DND-41 (cell line): ENCODE measurements at regions not wholly inside any gene's neighbourhood (a gene's known extent, or its start where the extent isn't known, plus 50 kb on each side); places are given as distances from the start of the nearest gene placed in this dataset.

ENCODE experiments used
- ATAC-seq: fragments of 200-7000 bp; cut with Tn5 transposase; 3 replicates; pipeline ENCODE4 v1.9.1; 2021; ENCODE audit warnings: low read depth; ENCODE audit not compliant: insufficient read depth
- DNase-seq: peaks from one replicate; pipeline ENCODE4 v3.0.0-alpha.2; 2020
- H2AFZ ChIP-seq: 2 replicates; pipeline ENCODE4 v1.6.0; 2012; ENCODE audit warnings: low read depth, low read length
- H3K27ac ChIP-seq: 2 replicates; pipeline ENCODE4 v1.5.1; 2012; ENCODE audit warnings: low read length, inconsistent platforms
- H3K27me3 ChIP-seq: fragments of 200-600 bp; sonication (generic); 2 replicates; pipeline ENCODE4 v1.6.0; 2012; ENCODE audit warnings: low read length, mild to moderate bottlenecking, inconsistent platforms; ENCODE audit not compliant: insufficient read depth, poor library complexity
- H3K36me3 ChIP-seq: 2 replicates; pipeline ENCODE4 v1.5.1; 2012; ENCODE audit warnings: low read length, inconsistent platforms; ENCODE audit not compliant: insufficient read depth
- H3K4me1 ChIP-seq: 2 replicates; pipeline ENCODE4 v1.5.1; 2012; ENCODE audit warnings: mild to moderate bottlenecking, low read length; ENCODE audit not compliant: insufficient read depth
- H3K4me2 ChIP-seq: 2 replicates; pipeline ENCODE4 v1.6.0; 2012; ENCODE audit warnings: mild to moderate bottlenecking, moderate library complexity, low read length, inconsistent platforms; ENCODE audit not compliant: insufficient read depth
- H3K4me3 ChIP-seq, 2 experiments: fragments of 200-600 bp in 1 of 2; shearing (Covaris generic) in 1 of 2; 2 replicates each; pipeline ENCODE4 v1.5.1; 2012 to 2016; ENCODE audit warnings: inconsistent platforms in 2 of 2, low read length in 2 of 2, mild to moderate bottlenecking in 2 of 2, low read depth in 1 of 2, moderate library complexity in 1 of 2
- H3K79me2 ChIP-seq: 2 replicates; pipeline ENCODE4 v1.6.0; 2012; ENCODE audit warnings: low read length, inconsistent platforms; ENCODE audit not compliant: insufficient read depth
- H3K9ac ChIP-seq: 2 replicates; pipeline ENCODE4 v1.6.0; 2012; ENCODE audit warnings: low read depth, mild to moderate bottlenecking, inconsistent platforms, low read length, moderate library complexity
- H3K9me3 ChIP-seq: 2 replicates; pipeline ENCODE4 v1.5.1; 2012; ENCODE audit warnings: low read length, moderate library complexity, mild to moderate bottlenecking, inconsistent platforms; ENCODE audit not compliant: insufficient read depth, severe bottlenecking
- H4K20me1 ChIP-seq: 2 replicates; pipeline ENCODE4 v1.6.0; 2012; ENCODE audit warnings: low read length; ENCODE audit not compliant: insufficient read depth
- EZH2 ChIP-seq: IDR thresholded peaks from 3 replicates; pipeline ENCODE4 v1.6.1; 2012; ENCODE audit warnings: borderline replicate concordance, low read depth, mild to moderate bottlenecking, moderate library complexity, low read length, inconsistent platforms; ENCODE audit not compliant: severe bottlenecking
- TF ChIP-seq, protein P1 (sequence below): IDR thresholded peaks from 2 replicates; pipeline ENCODE4 v1.5.1; 2012; ENCODE audit warnings: borderline replicate concordance, low read length, moderate library complexity, mild to moderate bottlenecking; ENCODE audit not compliant: poor library complexity, severe bottlenecking; ENCODE audit errors: extremely low read depth

DNA sequence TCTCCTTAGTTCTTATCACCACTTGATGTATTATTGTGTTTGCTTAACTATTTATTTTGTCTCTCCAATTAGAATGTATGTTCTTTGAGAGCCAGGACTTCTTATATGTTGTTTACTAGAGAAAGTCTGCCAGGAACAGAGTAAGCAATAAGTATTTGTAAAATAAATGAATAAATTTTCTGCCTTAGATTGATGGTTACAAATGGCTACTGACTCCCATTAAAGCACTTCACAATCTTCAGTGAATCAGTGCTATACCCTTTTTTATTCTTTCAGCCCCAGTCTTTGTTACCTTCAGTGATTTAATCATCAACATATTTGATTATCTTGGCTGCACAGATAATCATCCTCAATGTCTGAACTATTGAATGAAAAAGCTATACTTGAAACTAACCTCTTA lies 197.1 kb upstream of the TMEM196 start:
- DNase-seq = no peak
- H3K27ac ChIP-seq = no peak overlapping the region
- H4K20me1 ChIP-seq = no peaks in the 10 kb centered on the region
- H3K4me1 ChIP-seq = no peaks in the 10 kb centered on the region
- no peaks in the 10 kb centered on the region for H3K79me2 ChIP-seq
- H3K27me3 ChIP-seq = no peaks in the 10 kb centered on the region
- H3K9ac ChIP-seq = no peak overlapping the region
- TF ChIP-seq, protein P1, sequence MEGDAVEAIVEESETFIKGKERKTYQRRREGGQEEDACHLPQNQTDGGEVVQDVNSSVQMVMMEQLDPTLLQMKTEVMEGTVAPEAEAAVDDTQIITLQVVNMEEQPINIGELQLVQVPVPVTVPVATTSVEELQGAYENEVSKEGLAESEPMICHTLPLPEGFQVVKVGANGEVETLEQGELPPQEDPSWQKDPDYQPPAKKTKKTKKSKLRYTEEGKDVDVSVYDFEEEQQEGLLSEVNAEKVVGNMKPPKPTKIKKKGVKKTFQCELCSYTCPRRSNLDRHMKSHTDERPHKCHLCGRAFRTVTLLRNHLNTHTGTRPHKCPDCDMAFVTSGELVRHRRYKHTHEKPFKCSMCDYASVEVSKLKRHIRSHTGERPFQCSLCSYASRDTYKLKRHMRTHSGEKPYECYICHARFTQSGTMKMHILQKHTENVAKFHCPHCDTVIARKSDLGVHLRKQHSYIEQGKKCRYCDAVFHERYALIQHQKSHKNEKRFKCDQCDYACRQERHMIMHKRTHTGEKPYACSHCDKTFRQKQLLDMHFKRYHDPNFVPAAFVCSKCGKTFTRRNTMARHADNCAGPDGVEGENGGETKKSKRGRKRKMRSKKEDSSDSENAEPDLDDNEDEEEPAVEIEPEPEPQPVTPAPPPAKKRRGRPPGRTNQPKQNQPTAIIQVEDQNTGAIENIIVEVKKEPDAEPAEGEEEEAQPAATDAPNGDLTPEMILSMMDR = no peak
- TF ChIP-seq EZH2 = no peak
- no peak for ATAC-seq
- H3K36me3 ChIP-seq = no peaks in the 10 kb centered on the region
- no peaks in the 10 kb centered on the region for H3K9me3 ChIP-seq
- no peak overlapping the region for H2AFZ ChIP-seq
- no peak overlapping the region for H3K4me3 ChIP-seq
- H3K4me2 ChIP-seq = no peak overlapping the region

DNA sequence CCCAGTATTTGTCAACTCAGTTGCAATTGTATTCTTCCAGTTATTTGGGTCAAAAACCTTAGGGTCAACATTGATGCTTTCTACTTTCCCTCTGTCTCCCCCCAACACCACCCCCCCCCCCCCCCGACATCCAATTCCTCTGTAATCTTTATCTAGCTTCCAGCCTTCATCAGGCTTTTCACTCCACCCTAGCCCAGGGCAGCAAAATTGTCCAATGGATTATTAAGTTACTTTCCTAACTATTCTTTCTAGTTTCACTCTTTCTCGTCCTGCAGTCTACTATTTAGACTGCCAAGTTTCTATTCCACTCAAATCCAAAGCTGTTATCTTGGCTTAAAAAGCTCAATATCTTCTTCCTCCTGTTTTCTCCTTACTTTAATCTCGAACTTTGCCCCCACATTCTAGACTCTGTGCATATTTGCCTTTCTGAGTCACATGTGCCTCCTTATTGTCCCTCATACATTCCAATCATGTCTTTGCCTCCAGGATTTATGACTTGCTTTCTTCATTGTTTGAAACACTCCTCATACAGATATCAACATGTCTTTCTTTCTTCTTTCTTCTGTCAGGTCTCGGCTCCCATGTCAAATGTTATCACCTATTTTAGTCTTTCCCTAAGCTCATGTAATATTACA lies 196.6 kb upstream of the TMEM196 start:
- ATAC-seq (no peak), DNase-seq (no peak)
- Histone ChIP-seq H3K9me3 (no peaks in the 10 kb centered on the region), H4K20me1 (no peaks in the 10 kb centered on the region), H3K4me1 (no peaks in the 10 kb centered on the region), H3K4me2 (no peak overlapping the region), H3K79me2 (no peaks in the 10 kb centered on the region), H3K27ac (no peak overlapping the region), H3K27me3 (no peaks in the 10 kb centered on the region), H3K36me3 (no peaks in the 10 kb centered on the region), H3K9ac (no peak overlapping the region), H2AFZ (no peak overlapping the region), H3K4me3 (no peak overlapping the region)
- TF ChIP-seq, protein P1 = no peak

DNA sequence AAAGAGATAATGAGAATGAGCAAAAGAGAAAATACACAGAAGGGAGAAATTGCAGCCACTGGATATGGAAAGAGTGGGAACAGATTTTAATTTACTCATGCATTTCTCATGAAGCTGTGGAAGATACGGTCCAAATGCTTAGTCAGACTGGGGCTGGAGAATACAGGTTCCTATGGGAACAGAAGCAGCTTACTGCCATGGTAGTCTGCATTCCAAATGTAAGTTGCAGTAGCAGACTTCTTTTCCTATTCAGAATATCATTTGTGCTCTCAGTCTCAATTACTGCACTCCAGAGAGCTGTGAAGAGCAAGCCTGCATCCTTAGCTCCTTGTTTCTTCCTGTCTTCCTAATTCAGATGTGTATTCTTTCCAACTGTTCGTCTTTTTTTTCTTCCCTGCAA lies 190.8 kb upstream of the TMEM196 start:
- Histone ChIP-seq H3K27me3 (no peaks in the 10 kb centered on the region), H2AFZ (no peak overlapping the region), H3K4me3 (no peak overlapping the region), H3K36me3 (no peaks in the 10 kb centered on the region), H3K9me3 (no peaks in the 10 kb centered on the region), H3K9ac (no peak overlapping the region), H3K79me2 (no peaks in the 10 kb centered on the region), H3K27ac (no peak overlapping the region), H4K20me1 (no peaks in the 10 kb centered on the region), H3K4me2 (no peak overlapping the region), H3K4me1 (no peaks in the 10 kb centered on the region)
- DNase-seq (no peak), ATAC-seq (no peak)
- TF ChIP-seq, protein P1 = no peak
- no peak for TF ChIP-seq EZH2

DNA sequence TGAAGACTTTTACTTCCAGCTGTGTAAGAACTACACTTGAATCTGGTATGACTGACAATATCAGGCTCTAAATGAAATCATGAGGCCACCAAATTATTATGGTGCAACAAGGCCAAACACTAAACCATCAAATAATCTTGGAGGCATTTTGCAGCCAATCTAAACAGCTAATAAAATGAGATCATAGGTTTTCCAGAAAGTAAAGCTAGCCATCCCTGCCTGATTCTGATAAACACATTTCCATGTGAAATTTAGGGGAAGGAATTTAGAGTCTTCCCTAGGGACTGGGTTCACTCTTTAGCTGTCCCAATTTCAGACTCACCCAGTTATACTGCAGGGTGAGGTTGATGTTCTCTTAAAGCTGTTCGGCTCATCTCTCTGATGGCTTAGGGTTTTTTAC lies 190.3 kb upstream of the TMEM196 start:
- Histone ChIP-seq H3K9me3 (no peaks in the 10 kb centered on the region), H3K36me3 (no peaks in the 10 kb centered on the region), H3K27ac (no peak overlapping the region), H3K27me3 (no peaks in the 10 kb centered on the region), H4K20me1 (no peaks in the 10 kb centered on the region), H3K9ac (no peak overlapping the region), H2AFZ (no peak overlapping the region), H3K4me2 (no peak overlapping the region), H3K4me3 (no peak overlapping the region), H3K4me1 (no peaks in the 10 kb centered on the region), H3K79me2 (no peaks in the 10 kb centered on the region)
- no peak for TF ChIP-seq EZH2
- TF ChIP-seq, protein P1 = no peak
- DNase-seq = no peak
- no peak for ATAC-seq
